ENCODE measurements at regions not wholly inside any gene's neighbourhood (a gene's known extent, or its start where the extent isn't known, plus 50 kb on each side); places are given as distances from the start of the nearest gene placed in this dataset.

GRCh38 chr3:70824078-70824477 is 511.6 kb upstream of the MDFIC2 start:
- TF ChIP-seq RAD21 (IDR thresholded peaks at IDR 0.05; ENCODE audit: low read depth) = no peak
- TF ChIP-seq CBX3 (IDR thresholded peaks at IDR 0.05; ENCODE audit: low read depth) = no peak
- TF ChIP-seq SRF (IDR thresholded peaks at IDR 0.05; ENCODE audit: low read depth) = no peak
- TF ChIP-seq, protein P1, sequence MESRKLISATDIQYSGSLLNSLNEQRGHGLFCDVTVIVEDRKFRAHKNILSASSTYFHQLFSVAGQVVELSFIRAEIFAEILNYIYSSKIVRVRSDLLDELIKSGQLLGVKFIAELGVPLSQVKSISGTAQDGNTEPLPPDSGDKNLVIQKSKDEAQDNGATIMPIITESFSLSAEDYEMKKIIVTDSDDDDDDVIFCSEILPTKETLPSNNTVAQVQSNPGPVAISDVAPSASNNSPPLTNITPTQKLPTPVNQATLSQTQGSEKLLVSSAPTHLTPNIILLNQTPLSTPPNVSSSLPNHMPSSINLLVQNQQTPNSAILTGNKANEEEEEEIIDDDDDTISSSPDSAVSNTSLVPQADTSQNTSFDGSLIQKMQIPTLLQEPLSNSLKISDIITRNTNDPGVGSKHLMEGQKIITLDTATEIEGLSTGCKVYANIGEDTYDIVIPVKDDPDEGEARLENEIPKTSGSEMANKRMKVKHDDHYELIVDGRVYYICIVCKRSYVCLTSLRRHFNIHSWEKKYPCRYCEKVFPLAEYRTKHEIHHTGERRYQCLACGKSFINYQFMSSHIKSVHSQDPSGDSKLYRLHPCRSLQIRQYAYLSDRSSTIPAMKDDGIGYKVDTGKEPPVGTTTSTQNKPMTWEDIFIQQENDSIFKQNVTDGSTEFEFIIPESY (IDR thresholded peaks at IDR 0.05; ENCODE audit: extremely low read depth, insufficient replicate concordance, low read length) = no peak
- no peak for TF ChIP-seq ZFX (IDR thresholded peaks at IDR 0.05)
- TF ChIP-seq, protein P2, sequence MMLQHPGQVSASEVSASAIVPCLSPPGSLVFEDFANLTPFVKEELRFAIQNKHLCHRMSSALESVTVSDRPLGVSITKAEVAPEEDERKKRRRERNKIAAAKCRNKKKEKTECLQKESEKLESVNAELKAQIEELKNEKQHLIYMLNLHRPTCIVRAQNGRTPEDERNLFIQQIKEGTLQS (IDR thresholded peaks at IDR 0.05) = no peak
- no peak for TF ChIP-seq CEBPB (IDR thresholded peaks at IDR 0.05; ENCODE audit: low read depth)
- TF ChIP-seq MAX (IDR thresholded peaks at IDR 0.05) = no peak
- no peak for TF ChIP-seq TCF7L2 (IDR thresholded peaks at IDR 0.05; ENCODE audit: borderline replicate concordance, extremely low read depth, insufficient read depth, insufficient read length)
- TF ChIP-seq EZH2phosphoT487 (IDR thresholded peaks at IDR 0.05; ENCODE audit: borderline replicate concordance) = no peak
- no peak for TF ChIP-seq JUND (IDR thresholded peaks at IDR 0.05)
- no peak for TF ChIP-seq CTCF (IDR thresholded peaks at IDR 0.05 in 2 of 3, conservative IDR thresholded peaks at IDR 0.05 in 1 of 3; ENCODE audit: borderline replicate concordance in 1 of 3, insufficient read depth in 1 of 3, low read depth in 2 of 3, low read length in 2 of 3)
- no peak for TF ChIP-seq FOSL1 (IDR thresholded peaks at IDR 0.05; ENCODE audit: low read depth)
- Histone ChIP-seq H4K20me1 (ENCODE audit: insufficient read depth) (no peaks in the 10 kb centered on the region), H2AFZ (ENCODE audit: low read depth, low read length, poor library complexity, severe bottlenecking) (no peak overlapping the region), H3K4me3 (replicated peaks in 1 of 2; ENCODE audit: low read depth in 1 of 2, low read length in 2 of 2) (no peak overlapping the region), H3K9me2 (ENCODE audit: insufficient read depth) (no peaks in the 10 kb centered on the region), H3K27me3 (ENCODE audit: insufficient read depth, low read length) (no peaks in the 10 kb centered on the region; the same call in 1 of the 2 replicates), H3K9ac (ENCODE audit: low read length) (no peak overlapping the region), H3K9me3 (ENCODE audit: control insufficient read depth in 1 of 2, insufficient read depth in 1 of 2, low read depth in 1 of 2, low read length in 2 of 2) (no peaks in the 10 kb centered on the region), H3K4me2 (ENCODE audit: low read length) (no peak overlapping the region), H3K36me3 (ENCODE audit: control insufficient read depth in 1 of 2, insufficient read depth in 2 of 2, low read length in 2 of 2) (no peaks in the 10 kb centered on the region), H3K79me2 (ENCODE audit: insufficient read depth, low read length) (no peaks in the 10 kb centered on the region), H3K4me1 (ENCODE audit: control insufficient read depth in 1 of 2, insufficient read depth in 2 of 2, low read length in 2 of 2) (no peaks in the 10 kb centered on the region), H3K27ac (ENCODE audit: low read depth, low read length) (no peak overlapping the region)
- intact Hi-C loops (cut with micrococcal nuclease) = no loop called here
- no TSS peak for BruUV-seq (replicated peaks)
- RAD21 ChIA-PET (ENCODE audit: low non-redundant PET in 1 of 2, low total read pairs in 2 of 2, uncharacterized antibody in 2 of 2, unreplicated experiment in 2 of 2) = no interaction called here
- CTCF ChIA-PET = no interaction called here
- POLR2A ChIA-PET = no interaction called here
- ATAC-seq (no peak), DNase-seq (ENCODE audit: low read depth, low spot score) (no peak)
